ENCODE measurements at regions not wholly inside any gene's neighbourhood (a gene's known extent, or its start where the extent isn't known, plus 50 kb on each side); places are given as distances from the start of the nearest gene placed in this dataset.
A peak's percentile ranks its signal among the peaks of the same experiment; 100 is the strongest.

- TF ChIP-seq CTCF (IDR thresholded peaks at IDR 0.05; ENCODE audit: low read depth, low read length), result no peak
- no peak for DNase-seq (ENCODE audit: low read depth, low spot score)
- in situ Hi-C loops (cut with HindIII; ENCODE audit: low sequenced_read_pairs), result no loop called here
- no peak overlapping the region for H3K4me3 ChIP-seq (ENCODE audit: low read depth, low read length)
Observed at GRCh38 chr4:167645358-167645757, 411.1 kb upstream of the SPOCK3 start.

- DNase-seq (ENCODE audit: low read depth, low spot score), result no peak
- no peak for TF ChIP-seq CTCF (IDR thresholded peaks at IDR 0.05; ENCODE audit: low read depth, low read length)
- in situ Hi-C loops (cut with HindIII; ENCODE audit: low sequenced_read_pairs), result no loop called here
- H3K4me3 ChIP-seq (ENCODE audit: low read depth, low read length), result no peak overlapping the region
Observed at GRCh38 chr4:167652267-167652666, 418.0 kb upstream of the SPOCK3 start.

- in situ Hi-C loops (cut with HindIII; ENCODE audit: low sequenced_read_pairs), result no loop called here
- no peak overlapping the region for H3K4me3 ChIP-seq (ENCODE audit: low read depth, low read length)
- TF ChIP-seq CTCF (IDR thresholded peaks at IDR 0.05; ENCODE audit: low read depth, low read length), result no peak
- no peak for DNase-seq (ENCODE audit: low read depth, low spot score)
Observed at GRCh38 chr4:167688660-167689142, 403.6 kb upstream of the ANXA10 start.

GRCh38 chr4:167702391-167702790 is 389.9 kb upstream of the ANXA10 start:
- in situ Hi-C loops (cut with HindIII; ENCODE audit: low sequenced_read_pairs), result no loop called here
- no peak overlapping the region for H3K4me3 ChIP-seq (ENCODE audit: low read depth, low read length)
- TF ChIP-seq CTCF (IDR thresholded peaks at IDR 0.05; ENCODE audit: low read depth, low read length), result no peak
- no peak for DNase-seq (ENCODE audit: low read depth, low spot score)

- in situ Hi-C loops (cut with HindIII; ENCODE audit: low sequenced_read_pairs), result no loop called here
- H3K4me3 ChIP-seq (ENCODE audit: low read depth, low read length), result no peak overlapping the region
- no peak for TF ChIP-seq CTCF (IDR thresholded peaks at IDR 0.05; ENCODE audit: low read depth, low read length)
- DNase-seq (ENCODE audit: low read depth, low spot score), result no peak
Observed at GRCh38 chr4:167711517-167711916, 380.8 kb upstream of the ANXA10 start.

GRCh38 chr4:167713756-167714155 is 378.6 kb upstream of the ANXA10 start:
- no peak overlapping the region for H3K4me3 ChIP-seq (ENCODE audit: low read depth, low read length)
- TF ChIP-seq CTCF (IDR thresholded peaks at IDR 0.05; ENCODE audit: low read depth, low read length), result no peak
- peak; percentile 68 for DNase-seq (ENCODE audit: low read depth, low spot score)
- in situ Hi-C loops (cut with HindIII; ENCODE audit: low sequenced_read_pairs), result no loop called here

- no peak overlapping the region for H3K4me3 ChIP-seq (ENCODE audit: low read depth, low read length)
- in situ Hi-C loops (cut with HindIII; ENCODE audit: low sequenced_read_pairs), result no loop called here
- peak; percentile 47 for DNase-seq (ENCODE audit: low read depth, low spot score)
- TF ChIP-seq CTCF (IDR thresholded peaks at IDR 0.05; ENCODE audit: low read depth, low read length), result no peak
Observed at GRCh38 chr4:167715176-167715575, 377.2 kb upstream of the ANXA10 start.
